ENCODE measurements at regions not wholly inside any gene's neighbourhood (a gene's known extent, or its start where the extent isn't known, plus 50 kb on each side); places are given as distances from the start of the nearest gene placed in this dataset.

GRCh38 chr1:213861841-213862240 is 125.9 kb upstream of the PROX1 start:
- TF ChIP-seq, protein P1, sequence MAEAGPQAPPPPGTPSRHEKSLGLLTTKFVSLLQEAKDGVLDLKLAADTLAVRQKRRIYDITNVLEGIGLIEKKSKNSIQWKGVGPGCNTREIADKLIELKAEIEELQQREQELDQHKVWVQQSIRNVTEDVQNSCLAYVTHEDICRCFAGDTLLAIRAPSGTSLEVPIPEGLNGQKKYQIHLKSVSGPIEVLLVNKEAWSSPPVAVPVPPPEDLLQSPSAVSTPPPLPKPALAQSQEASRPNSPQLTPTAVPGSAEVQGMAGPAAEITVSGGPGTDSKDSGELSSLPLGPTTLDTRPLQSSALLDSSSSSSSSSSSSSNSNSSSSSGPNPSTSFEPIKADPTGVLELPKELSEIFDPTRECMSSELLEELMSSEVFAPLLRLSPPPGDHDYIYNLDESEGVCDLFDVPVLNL (CRISPR knock-in tag; IDR thresholded peaks at IDR 0.05; ENCODE audit: borderline replicate concordance, low read depth) = no peak
- TF ChIP-seq, protein P2, sequence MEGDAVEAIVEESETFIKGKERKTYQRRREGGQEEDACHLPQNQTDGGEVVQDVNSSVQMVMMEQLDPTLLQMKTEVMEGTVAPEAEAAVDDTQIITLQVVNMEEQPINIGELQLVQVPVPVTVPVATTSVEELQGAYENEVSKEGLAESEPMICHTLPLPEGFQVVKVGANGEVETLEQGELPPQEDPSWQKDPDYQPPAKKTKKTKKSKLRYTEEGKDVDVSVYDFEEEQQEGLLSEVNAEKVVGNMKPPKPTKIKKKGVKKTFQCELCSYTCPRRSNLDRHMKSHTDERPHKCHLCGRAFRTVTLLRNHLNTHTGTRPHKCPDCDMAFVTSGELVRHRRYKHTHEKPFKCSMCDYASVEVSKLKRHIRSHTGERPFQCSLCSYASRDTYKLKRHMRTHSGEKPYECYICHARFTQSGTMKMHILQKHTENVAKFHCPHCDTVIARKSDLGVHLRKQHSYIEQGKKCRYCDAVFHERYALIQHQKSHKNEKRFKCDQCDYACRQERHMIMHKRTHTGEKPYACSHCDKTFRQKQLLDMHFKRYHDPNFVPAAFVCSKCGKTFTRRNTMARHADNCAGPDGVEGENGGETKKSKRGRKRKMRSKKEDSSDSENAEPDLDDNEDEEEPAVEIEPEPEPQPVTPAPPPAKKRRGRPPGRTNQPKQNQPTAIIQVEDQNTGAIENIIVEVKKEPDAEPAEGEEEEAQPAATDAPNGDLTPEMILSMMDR (IDR thresholded peaks at IDR 0.05) = no peak
- TF ChIP-seq, protein P3, sequence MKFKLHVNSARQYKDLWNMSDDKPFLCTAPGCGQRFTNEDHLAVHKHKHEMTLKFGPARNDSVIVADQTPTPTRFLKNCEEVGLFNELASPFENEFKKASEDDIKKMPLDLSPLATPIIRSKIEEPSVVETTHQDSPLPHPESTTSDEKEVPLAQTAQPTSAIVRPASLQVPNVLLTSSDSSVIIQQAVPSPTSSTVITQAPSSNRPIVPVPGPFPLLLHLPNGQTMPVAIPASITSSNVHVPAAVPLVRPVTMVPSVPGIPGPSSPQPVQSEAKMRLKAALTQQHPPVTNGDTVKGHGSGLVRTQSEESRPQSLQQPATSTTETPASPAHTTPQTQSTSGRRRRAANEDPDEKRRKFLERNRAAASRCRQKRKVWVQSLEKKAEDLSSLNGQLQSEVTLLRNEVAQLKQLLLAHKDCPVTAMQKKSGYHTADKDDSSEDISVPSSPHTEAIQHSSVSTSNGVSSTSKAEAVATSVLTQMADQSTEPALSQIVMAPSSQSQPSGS (CRISPR knock-in tag; IDR thresholded peaks at IDR 0.05; ENCODE audit: borderline replicate concordance, low read depth) = no peak
- TF ChIP-seq, protein P4, sequence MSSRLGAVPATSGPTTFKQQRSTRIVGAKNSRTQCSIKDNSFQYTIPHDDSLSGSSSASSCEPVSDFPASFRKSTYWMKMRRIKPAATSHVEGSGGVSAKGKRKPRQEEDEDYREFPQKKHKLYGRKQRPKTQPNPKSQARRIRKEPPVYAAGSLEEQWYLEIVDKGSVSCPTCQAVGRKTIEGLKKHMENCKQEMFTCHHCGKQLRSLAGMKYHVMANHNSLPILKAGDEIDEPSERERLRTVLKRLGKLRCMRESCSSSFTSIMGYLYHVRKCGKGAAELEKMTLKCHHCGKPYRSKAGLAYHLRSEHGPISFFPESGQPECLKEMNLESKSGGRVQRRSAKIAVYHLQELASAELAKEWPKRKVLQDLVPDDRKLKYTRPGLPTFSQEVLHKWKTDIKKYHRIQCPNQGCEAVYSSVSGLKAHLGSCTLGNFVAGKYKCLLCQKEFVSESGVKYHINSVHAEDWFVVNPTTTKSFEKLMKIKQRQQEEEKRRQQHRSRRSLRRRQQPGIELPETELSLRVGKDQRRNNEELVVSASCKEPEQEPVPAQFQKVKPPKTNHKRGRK (CRISPR knock-in tag; IDR thresholded peaks at IDR 0.05; ENCODE audit: borderline replicate concordance) = no peak
- no peak for TF ChIP-seq CREB1 (CRISPR knock-in tag; IDR thresholded peaks at IDR 0.05)
- no peak for TF ChIP-seq JUN (CRISPR knock-in tag; IDR thresholded peaks at IDR 0.05)
- no peak for TF ChIP-seq HMGXB4 (CRISPR knock-in tag; IDR thresholded peaks at IDR 0.05)
- no peak for TF ChIP-seq NR2C2 (CRISPR knock-in tag; IDR thresholded peaks at IDR 0.05)
- TF ChIP-seq ETV6 (CRISPR knock-in tag; IDR thresholded peaks at IDR 0.05) = no peak
- TF ChIP-seq EMX1 (CRISPR knock-in tag; IDR thresholded peaks at IDR 0.05) = no peak
